NCI-H2196 (cell line): ENCODE measurements at regions not wholly inside any gene's neighbourhood (a gene's known extent, or its start where the extent isn't known, plus 50 kb on each side); places are given as distances from the start of the nearest gene placed in this dataset.

ENCODE experiments used
- DNase-seq: peaks from one replicate; lab custom pipeline; 2025; ENCODE audit not compliant: unreplicated experiment; lab: John Stamatoyannopoulos, UW

DNA sequence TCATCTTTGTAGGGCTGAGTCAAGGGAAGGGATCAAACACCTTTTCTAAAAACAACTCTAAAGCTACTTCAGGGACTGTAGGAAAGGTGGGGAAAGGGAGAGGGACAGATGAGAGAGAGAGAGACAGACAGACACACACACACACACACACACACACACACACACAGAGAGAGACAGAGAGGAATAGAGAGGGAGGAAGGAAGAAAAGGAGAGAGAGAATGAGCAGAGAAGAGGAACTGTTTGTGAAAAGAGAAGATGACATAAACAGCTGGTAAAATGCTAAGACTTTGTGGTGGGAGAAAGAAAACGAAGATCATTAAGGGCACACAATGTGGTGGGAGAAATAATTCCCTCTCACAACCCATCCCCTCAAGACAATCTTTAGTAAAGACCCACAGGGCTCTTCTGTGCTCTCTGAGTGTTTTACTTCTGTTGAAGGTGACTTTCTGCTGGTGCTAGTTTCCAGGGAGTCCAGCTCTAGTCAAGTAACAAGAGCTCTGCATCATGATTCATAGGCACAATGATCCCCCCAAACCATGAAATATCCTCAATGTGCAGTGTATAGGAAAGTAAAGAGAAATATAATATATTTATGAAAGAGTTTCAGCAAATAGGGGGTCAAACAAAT lies 77.2 kb upstream of the STK17B start:
- no peak for DNase-seq

DNA sequence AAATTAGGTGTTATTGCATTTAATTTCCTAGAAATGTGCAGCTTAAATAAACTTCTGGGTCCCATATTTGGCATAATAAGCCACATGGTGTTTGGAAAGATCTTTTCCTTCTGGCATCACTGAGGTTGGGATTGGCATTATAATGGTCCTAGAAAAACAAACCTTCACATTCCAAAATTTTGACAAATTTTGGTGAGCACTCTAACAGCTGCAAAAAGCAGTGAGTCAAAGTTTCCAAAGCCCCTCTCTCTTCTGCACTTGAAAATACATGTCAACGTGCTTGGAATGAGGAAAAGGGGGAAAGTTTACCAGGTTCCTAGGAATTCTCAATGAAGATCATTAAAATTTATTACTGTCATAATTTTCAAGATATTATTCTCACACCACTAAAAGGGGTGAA lies 77.8 kb upstream of the STK17B start:
- DNase-seq, result no peak

DNA sequence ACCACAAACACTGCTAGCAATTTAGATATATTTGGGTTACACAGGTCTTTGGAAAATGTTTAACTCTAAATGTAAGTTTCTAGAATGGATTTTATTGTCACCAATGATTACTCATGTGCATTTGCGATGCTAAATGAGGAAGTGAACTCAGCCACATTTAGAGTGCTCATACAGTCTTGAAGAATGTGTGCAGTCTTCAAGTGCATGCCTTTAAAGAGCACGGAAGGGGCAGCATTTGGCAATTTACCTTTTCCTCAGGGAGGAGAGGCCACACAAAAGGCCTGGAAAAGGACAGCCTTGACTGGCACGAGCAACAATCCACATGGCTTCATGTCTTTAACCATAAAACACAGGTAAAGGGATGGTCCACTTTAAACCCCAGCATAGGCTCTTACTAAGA lies 78.5 kb upstream of the STK17B start:
- DNase-seq, result no peak

DNA sequence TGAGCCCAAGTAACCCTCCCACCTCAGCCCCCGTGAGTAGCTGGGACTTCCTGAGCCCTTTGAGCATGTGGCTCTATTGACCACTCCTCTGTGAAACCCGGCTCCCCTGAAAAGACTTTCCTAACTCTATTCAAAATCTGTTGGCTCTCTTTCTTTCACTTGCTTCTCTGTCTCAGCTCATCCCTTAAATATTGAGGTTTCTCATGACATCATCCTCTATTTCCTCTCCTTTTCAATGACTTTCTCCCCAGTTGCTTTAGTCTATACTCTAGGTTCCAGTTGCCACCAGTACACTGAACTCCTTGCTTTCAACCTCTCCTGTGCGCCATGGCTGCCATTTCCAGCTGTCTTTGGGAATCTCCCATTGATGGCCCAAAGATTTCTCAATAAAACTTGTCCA lies 79.8 kb upstream of the STK17B start:
- DNase-seq, result no peak

DNA sequence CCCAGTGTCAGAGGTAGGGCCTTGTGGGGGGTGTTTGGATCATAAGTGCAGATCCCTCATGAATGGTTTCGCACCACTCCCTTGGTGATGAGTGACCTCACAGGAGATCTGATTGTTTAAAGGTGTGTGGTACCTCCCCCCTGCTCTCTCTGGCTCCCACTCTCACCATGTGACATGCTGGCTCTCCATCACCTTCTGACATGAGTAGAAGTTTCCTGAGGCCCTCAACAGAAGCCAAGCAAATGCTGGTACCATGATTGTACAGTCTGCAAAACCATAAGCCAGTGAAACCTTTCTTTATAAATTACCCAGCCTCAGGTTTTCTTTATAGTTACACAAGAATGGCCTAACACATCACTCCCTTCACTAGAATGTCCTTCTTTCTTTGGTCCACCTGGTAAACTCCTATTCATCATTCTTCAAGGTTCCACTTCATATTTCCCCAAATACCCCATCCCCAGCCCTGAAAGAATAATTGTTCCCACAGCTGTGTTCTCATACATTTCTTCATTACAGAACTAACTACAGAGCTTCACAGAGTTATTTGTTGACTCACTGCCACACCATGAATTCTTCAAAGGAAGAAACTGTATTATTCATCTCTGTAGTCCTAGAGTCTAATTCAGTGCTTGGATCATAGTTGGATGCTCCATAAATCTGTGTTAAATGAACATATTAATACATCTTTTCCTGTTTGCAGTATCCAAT lies 81.2 kb upstream of the STK17B start:
- DNase-seq, result no peak

DNA sequence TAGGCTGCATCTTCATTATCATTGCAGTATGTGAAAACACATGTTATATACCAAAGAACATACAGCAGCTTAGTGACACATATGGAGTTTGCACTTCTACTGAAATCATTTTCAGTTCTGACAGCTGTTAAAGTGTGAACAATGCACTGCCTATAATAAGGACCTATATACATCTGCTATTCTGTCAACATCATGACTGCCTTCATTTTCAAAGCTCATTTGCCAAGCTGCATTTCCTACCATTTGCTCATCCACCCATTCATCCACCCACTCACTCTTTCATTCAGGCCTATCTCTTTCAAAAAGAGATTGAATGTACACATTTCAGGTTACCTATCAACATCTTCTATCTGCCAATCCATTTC lies 81.7 kb upstream of the STK17B start:
- DNase-seq, result no peak

DNA sequence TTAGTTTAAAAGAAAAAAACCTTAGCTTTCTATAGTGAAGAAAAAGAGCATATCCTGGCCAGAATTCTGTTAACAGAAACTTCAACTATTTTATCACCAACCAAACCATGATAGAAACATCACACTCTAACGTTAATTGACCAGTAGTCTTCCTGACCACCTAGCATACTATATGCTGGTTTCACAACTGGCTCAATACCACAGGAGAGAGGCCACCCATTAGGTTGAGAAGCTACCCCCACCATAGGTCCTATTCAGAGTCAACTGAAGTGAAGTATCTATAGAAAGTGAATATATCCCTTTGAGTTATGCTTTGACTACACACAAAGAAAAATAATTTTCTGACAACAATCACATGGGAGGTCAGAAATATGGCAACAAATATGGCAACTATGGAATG lies 85.2 kb upstream of the STK17B start:
- DNase-seq, result no peak

DNA sequence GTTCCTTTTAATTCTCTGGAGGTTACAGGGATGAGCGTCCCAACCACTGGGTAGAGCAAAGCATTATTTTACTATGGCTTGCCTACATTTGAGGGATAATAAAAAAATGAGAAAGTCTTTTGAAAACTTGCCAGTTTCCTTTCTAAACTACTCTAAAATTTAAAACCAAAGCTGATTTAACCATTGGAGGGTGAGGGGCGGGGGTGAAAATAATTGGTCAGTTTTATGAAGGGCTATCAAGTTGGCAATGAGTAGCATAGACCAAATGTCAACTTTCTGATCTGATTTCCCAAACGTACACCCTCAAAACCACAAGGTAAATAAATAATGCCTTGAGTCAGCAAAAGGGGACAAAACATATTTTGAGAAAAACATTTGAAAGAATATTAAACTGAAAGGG lies 85.7 kb upstream of the STK17B start:
- no peak for DNase-seq

DNA sequence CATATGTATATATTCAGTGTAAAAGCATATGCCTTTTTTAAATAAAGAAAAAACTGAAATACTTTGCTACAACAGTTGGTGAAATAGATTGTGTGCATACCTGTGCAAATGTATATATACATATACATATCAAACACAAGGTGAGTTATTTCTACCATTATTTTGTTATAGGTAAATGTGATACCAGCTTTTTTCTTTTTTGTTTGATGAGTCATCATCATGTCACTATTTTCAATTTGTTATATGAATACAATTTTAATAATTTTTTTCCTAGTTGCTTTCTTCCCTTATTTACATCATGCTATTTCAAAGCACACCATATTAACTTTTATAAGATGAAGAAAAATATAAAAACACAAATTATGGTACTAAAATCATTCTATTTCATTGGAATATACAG lies 87.0 kb upstream of the STK17B start:
- no peak for DNase-seq

DNA sequence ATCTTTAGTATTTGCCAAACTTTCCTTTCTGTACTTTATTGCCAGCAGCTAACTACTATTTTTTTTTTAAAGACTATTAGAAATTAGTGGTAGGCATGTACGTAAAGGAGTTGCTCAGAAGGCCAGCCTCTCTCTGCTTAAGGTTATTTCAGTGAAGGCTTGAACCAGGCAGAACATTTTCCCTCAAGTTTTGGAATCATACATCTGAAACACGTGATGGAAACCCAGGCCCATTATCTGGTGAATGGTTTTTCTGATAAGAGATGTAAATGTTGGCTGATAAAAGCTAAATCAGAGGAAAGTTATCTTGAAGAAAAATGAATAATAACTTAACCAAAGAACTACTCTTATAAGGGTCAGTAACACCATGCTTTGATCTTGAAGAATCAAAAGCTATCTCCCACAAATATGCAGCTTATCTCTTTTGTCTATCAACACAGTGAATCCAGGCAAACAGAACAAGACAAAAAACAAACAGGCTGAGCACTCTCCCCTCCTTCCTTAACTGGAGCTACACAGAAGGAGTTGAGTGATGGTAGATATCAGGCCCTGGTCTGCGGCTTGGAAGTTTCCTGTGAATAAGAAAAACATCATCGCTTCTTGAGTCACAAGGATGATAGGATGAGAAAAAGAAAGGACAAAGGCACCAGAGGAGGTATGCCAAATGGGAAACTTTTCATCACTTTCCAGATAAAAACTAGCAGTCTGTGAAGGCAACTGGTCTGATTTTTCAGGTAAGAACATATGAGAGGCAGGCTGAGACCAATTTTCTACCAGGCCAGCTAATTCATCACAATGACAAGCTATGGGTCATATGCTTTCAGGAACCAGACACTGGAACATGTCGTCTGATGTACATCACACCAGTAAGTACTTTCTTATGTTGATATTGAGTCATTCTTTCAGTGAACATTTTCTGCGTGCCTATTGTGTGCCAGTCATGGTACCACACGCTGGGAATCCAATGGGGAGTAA lies 88.4 kb upstream of the STK17B start:
- no peak for DNase-seq

DNA sequence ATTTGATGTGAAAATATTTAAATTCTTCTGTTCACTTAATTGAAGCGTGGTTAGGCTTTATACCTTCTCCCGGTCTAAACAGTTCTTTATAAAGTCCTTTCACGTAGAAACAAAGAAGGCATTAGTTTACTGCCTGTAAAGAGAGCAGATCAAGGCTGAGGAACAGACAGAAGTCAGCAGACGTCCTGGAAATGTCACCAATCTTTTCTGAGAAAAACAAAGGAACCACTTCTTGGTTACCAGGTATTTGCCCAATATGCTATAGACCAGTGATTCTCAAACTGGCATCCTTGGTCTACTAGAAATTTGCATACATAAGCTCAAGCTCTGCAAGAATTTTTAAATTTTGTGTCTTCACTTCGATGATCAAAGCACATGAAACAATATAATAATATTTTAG lies 89.2 kb upstream of the STK17B start:
- no peak for DNase-seq

DNA sequence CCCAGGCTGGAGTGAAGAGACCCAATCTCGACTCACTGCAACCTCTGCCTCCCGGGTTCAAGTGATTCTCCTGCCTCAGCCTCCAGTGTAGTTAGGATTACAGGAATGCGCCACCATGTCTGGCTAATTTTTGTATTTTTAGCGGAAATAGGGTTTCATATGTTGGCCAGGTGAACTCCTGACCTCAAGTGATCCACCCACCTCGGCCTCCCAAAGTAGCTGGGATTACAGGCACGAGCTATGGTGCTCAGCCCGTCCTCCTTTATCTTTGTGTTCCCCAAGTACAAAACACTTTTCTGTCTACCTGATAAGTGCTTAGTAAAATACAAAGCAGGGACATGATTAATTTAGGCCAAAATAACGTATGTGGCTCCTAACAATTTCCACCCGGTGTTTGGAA lies 91.2 kb upstream of the STK17B start:
- no peak for DNase-seq

DNA sequence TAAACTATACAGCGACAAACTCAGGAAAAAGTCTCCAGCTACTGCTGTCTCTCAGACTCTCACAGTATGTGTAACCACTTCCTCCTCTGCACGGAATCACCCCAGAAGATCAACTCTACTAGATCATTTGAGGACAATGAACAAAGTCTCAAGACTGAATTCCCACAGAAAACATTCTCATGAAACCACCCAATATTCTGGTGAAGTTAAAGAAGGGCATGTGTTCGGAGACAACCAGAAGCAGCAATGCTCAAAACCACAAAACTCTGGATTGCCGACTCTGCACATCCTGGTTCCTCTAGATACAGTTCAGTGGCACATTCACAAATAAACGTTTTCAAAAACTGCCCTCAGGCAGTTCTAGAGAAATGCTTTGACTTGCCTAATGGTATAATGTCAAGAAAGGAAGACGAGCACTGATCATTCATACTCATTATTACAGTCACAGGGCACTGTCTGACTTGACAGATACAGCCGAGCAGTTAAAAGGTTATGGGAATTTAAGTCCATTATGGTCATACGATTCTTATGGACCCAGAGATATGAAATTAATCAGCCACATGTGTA lies 91.9 kb upstream of the STK17B start:
- no peak for DNase-seq

DNA sequence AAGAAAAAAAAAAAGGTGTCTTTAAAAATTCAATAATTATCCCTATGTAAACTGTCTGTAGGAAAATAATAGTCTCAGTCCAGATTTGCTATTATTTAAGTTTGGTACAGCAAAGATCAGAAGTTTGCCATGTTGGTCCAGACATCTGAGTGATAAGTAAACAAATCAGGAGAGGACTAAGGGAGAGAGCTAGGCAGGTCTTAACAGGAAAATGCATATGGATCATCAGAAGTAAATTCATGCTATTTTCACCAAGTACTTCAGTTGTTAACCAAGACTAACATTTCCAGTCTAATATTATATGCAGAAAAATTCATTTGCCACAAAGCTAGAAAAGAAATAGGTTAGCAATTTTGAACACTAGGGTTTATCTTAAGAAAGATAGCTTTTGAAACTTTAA lies 95.0 kb upstream of the STK17B start:
- DNase-seq, result no peak

DNA sequence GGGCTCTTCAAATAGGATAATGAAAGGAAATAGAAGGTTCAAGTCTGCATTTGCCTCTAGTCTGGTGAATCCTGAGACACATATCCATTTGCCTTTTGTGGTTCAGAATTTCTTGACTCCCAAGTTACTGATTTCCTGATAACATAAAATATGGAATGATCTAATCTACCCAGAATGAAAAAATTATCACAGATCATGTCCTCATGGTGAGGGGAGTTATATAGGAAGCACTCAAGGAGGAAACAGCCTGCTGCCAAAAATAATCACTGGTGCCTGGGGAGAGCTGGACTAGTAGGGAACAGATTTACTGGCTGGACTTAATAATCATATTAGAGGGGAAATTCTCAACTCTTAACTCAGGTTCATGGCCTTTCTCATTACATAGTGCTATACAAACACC lies 95.5 kb upstream of the STK17B start:
- DNase-seq, result no peak

DNA sequence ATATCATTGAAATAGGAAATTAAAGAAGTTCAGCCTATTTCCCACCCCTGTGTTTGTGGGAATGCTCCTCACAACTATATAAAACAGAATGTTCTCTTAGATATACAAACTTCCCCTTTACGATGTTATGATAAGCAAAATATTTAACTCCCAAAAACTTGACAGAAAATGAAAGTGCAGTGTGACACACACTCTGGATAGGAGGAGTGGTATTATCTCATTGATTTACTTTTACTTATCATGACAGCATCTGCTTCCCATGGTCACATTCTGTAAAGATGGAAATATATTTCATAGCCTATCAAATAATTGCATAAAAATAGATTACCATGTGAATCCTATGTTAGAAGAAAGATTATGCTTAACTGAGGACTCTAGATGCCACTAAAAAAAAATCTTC lies 96.6 kb upstream of the STK17B start:
- no peak for DNase-seq

DNA sequence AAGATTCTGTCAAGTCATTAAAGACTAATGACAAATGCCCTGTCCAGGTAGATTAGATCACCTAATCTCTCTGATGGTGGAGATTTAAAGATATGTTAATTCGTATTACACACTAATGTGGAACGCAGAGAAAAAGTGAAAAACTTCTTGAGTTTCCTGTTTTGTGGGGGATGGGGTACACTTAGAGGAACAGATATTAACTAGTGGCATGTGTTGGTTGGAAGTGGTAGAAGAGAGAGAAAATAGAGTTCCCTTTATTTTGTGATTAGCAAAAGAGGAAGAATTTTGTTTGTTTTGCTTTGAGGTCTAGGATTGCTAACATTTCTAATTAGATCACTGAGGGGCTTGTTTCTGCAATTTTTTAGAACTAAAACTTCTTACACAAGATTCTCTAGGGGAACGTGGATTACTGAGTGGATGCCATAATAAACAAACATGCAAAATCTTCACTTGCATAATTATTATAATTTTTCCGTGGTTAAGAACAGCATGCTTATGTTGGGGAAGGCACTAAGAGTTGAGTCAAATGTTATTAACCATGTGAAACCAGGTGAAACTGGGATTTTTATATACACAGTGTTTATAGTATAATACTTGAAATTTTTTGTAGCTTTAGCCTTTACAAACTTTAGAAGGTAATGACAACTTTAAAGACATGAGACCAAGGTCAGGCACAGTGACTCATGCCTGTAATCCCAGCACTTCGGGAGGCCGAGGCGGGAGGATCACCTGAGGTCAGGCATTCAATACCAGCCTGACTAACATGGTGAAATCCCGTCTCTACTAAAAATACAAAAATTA lies 97.4 kb upstream of the STK17B start:
- no peak for DNase-seq

DNA sequence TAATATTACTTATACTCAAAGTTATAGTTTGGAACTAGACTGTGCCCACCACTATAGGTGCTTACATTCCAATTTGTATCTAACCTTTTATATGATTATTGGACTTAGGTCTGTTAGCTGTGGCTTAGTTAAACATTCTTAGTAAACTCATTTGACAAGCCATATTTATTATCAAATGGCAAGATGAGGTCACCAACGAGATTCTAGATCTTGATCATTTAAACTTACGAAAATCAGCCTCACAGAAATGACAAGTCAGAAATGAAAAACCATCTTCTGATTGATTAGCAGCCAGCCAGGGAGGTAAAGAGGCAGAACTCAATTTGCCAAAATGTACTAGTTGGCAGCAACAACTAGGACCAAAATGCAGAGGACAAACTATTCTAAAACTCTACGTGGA lies 100.4 kb upstream of the STK17B start:
- DNase-seq, result no peak

DNA sequence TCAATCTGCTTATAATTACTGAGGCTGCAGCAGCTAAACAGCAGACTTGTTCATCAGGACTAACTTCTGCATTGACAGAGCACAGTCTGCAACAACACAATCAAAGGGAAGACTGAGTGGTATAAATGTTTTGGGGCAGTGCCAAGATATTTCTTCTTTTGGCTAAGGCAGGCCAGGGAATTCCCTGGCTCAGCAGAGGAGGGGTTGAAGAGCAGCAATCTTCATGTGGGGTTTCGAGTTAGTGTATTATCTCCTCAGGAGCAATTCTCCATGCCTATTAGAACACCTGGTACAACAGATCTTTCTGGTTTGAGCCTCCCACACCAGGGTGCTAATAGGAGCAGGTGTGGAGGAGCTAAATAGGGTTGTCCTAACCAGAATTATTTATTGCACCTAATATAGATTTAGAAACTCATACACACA lies 103.0 kb upstream of the STK17B start:
- no peak for DNase-seq

DNA sequence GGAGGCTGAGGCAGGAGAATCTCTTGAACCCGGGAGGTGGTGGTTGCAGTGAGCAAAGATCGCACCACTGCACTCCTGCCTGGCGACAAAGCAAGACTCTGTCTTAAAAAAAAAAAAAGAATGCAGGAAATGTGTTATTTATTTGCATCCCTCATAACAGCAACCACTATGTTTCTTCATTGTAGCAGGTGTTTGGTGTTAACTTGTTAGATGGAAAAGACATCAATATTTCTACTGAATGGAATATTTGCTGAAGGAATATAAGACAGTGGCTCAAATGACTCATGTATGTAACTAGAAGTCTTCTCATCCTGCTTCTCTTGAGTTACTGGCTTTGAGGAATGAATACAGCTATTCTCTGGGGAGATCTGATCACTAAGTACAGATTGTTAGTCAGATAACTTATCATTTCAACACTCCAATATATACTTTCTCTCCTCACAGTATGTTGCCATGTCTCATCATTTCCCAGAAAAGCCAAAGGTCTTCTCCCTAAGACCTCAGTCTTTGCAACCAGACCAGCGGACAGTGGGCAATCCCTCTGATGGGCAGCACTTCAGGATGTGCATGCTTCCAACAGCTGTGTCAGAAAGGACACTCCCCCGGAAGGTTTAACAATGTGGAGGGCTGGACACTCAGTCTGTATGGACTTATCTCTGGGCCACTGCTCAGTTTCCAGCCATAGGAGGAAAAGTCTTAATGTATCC lies 104.4 kb upstream of the STK17B start:
- no peak for DNase-seq
